Astrocyte of the cerebellum (primary cell): ENCODE measurements at regions not wholly inside any gene's neighbourhood (a gene's known extent, or its start where the extent isn't known, plus 50 kb on each side); places are given as distances from the start of the nearest gene placed in this dataset.
A peak's percentile ranks its signal among the peaks of the same experiment; 100 is the strongest.

Experiments
- DNase-seq: peaks from one replicate; pipeline ENCODE4 v3.0.0-alpha.2; 2011; ENCODE audit warnings: low read depth
- H3K4me3 ChIP-seq: 2 replicates; pipeline ENCODE4 v1.5.1; 2011; ENCODE audit warnings: mild to moderate bottlenecking, low read depth, low read length, moderate library complexity
- in situ Hi-C: cut with HindIII; loops from 2 replicates; pipeline ENCODE4 v1.10.0; 2017; ENCODE audit warnings: low sequenced_read_pairs
- TF ChIP-seq, protein P1 (sequence below): IDR thresholded peaks from 2 replicates; pipeline ENCODE4 v1.5.1; 2012; ENCODE audit warnings: low read length, low read depth, moderate library complexity, mild to moderate bottlenecking; ENCODE audit errors: missing control alignments

DNA sequence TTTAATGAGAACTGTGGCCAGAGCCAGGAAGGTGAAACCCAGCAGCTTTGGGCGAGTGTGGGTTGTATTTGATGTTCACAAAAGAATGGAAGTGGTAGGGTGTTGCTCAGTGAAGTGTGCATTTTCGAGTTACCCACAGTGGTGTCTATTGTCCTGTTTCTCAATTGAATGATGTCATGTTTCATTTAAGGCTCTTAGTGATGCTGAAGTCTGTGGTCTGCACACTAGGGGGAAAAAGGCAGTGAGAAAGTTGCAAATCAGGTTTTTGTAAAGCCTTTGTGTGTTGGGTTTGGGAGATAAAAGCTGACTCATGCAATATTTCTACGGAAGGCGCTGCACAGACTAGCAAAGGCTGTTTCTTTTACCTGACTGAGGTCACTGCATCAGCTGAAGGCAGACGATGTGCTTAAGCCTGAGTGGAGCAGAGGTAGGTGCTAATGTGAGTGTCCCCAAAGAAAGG, 121.1 kb downstream of the PLEKHG1 start:
- peak overlapping the region; percentile 51 for H3K4me3 ChIP-seq
- TF ChIP-seq, protein P1, sequence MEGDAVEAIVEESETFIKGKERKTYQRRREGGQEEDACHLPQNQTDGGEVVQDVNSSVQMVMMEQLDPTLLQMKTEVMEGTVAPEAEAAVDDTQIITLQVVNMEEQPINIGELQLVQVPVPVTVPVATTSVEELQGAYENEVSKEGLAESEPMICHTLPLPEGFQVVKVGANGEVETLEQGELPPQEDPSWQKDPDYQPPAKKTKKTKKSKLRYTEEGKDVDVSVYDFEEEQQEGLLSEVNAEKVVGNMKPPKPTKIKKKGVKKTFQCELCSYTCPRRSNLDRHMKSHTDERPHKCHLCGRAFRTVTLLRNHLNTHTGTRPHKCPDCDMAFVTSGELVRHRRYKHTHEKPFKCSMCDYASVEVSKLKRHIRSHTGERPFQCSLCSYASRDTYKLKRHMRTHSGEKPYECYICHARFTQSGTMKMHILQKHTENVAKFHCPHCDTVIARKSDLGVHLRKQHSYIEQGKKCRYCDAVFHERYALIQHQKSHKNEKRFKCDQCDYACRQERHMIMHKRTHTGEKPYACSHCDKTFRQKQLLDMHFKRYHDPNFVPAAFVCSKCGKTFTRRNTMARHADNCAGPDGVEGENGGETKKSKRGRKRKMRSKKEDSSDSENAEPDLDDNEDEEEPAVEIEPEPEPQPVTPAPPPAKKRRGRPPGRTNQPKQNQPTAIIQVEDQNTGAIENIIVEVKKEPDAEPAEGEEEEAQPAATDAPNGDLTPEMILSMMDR, result peak; percentile 36
- DNase-seq, result peak; percentile 98
- in situ Hi-C loops, result no loop called here

DNA sequence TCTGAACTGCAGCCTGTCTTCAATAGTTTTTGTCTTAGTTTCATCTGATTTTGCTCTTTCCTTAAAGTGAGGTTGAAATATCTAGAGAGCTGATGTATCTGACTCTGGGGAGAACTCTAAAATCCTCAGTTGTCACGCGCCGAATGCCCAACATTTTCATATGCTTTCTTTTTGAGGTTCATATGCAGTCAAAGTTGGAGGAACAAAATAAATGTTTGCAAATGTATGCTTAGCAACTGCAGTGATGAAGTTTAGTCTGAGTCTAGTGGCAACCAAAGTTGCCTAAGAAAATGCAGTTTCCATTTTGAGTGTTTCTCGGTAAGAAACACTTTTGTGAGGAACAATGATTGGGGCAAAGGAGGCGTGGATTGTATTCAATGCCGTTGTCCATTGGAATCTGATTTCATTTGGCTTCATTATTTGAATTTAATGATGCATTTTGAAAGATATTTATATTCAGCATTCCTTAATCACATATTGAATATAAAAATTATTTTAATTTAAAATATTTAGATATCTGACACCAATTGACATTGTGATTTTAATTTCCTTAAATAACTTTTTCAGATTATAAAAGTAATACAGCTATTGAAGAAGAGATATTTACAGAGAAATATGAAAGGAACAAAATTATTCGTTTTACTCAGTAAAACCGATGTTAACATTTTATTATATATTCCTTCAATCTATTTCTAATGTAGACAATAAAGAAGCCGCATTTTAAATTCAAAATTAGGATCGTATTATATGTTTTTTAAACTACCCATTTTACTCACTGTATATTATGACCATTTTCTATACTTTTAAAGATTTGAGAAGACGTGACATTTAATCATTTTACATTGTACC, 122.0 kb downstream of the PLEKHG1 start:
- DNase-seq, result no peak
- H3K4me3 ChIP-seq, result peak overlapping the region; percentile 51
- in situ Hi-C loops, result no loop called here
- TF ChIP-seq, protein P1, result no peak

DNA sequence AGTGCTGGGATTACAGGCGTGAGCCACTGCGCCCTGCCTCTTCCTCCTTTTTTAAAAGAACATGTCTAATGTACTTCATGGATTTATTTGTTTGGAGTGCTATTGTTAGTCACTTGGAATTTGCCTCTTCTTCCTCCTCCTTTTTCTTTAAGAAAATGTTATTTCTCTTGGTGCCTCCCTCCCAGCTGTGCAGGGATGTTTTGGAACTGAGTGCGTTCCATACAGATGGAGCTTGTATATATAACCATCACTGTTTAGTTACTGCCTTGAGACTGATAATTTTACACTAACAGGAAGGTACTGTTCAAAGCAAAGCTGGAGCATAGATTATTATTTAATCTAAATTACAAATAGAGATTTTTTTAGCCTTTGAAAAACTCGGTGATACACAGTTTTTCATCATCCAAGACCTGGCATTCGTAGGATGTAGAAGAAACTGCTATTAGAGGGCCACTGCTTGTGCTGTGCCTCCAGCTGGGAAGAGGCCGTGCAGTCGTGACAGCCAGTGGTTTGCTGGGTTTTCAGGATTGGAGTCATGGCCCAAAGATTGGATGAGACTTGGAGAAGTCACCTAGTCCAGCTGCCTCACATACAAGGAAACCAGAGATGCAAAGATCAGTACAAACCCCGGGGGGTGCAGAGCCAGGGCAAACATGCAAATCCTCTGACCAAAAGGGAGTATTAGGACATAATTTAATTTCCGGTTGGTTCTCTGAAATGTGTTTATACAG, 123.1 kb downstream of the PLEKHG1 start:
- H3K4me3 ChIP-seq, result peak overlapping the region; percentile 25
- in situ Hi-C loops, result no loop called here
- no peak for DNase-seq
- TF ChIP-seq, protein P1, result no peak

DNA sequence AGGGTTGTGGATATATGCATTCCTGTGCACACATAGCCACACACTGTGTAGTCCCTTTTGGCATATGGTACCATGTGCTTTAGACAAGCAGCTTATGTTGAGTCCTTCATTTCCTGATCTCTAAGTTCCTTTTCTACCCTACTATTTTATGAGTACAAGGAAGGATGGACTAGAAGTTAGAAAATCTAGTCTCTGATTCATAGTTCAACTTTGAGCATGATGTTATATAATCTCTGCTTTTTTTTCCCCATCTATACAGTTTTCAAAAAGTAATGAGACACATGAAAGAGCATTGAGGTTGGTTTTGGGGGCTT, 123.6 kb downstream of the PLEKHG1 start:
- in situ Hi-C loops, result no loop called here
- no peak for DNase-seq
- TF ChIP-seq, protein P1, result no peak
- peak overlapping the region; percentile 25 for H3K4me3 ChIP-seq

DNA sequence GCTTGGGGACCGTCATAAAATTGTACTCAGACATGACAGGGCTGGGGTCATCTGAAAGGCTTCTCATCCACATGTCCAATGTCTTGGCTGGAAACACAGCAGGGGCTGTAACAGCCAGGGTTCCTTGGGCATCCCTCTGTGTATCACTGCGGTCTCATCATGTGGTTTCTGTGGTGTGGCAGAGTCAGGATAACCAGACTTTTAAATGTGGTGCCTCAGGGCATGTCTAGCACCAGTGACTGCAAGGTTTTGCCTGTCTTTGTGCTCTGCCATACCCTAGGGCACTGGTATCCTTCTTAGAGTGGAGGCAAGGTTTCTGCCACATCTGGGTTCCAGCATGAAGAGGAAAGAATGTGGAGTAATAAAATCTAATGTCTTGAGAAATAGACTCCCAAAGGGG, 124.2 kb downstream of the PLEKHG1 start:
- TF ChIP-seq, protein P1, result no peak
- DNase-seq, result no peak
- in situ Hi-C loops, result no loop called here
- H3K4me3 ChIP-seq, result no peak overlapping the region

DNA sequence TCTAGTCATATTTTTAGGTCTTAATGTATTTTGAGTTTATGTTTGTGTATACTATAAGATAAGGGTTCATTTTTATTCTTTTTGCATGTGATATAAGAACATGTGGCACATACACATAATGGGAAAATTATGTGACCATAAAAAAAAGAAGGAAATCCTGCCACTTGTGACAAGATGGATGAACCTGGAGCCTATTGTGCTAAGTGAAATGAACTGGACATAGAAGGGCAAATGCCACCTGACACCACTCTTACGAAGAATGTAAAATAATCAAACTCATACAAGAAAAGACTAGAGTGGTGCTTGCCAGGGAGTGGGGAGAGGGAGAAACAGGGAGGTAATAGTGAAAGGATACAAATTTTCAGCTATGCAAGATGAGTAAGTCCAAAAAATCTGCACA, 126.1 kb downstream of the PLEKHG1 start:
- in situ Hi-C loops, result no loop called here
- DNase-seq, result no peak
- TF ChIP-seq, protein P1, result no peak
- H3K4me3 ChIP-seq, result no peak overlapping the region
